Large intestine (tissue), 3 donors: ENCODE measurements at regions not wholly inside any gene's neighbourhood (a gene's known extent, or its start where the extent isn't known, plus 50 kb on each side); places are given as distances from the start of the nearest gene placed in this dataset.

Source experiments
- DNase-seq, 2 donors: peaks; one replicate each; pipeline versions ENCODE4 v3.0.0 to v3.0.0-alpha.2; 2013
- H3K27ac ChIP-seq: one replicate; pipeline ENCODE4 v1.5.1; 2013; ENCODE audit warnings: low read length
- H3K27me3 ChIP-seq: 2 replicates; pipeline ENCODE4 v1.6.1; 2013; ENCODE audit warnings: low read length; ENCODE audit not compliant: control insufficient read depth, insufficient read depth
- H3K36me3 ChIP-seq: 2 replicates; pipeline ENCODE4 v1.6.1; 2013; ENCODE audit warnings: low read length; ENCODE audit not compliant: control insufficient read depth, insufficient read depth
- H3K4me1 ChIP-seq: one replicate; pipeline ENCODE4 v1.6.1; 2013; ENCODE audit warnings: low read length; ENCODE audit not compliant: control insufficient read depth, insufficient read depth
- H3K4me3 ChIP-seq: one replicate; pipeline ENCODE4 v1.5.1; 2013; ENCODE audit warnings: low read length
- H3K9me3 ChIP-seq: one replicate; pipeline ENCODE4 v1.6.1; 2013; ENCODE audit warnings: mild to moderate bottlenecking, low read depth, low read length, moderate library complexity; ENCODE audit not compliant: control insufficient read depth
- WGBS: methylation state at CpG from one replicate; pipeline ENCODE4 v1.1.5; 2013; ENCODE audit warnings: low lambda C conversion rate; ENCODE audit not compliant: insufficient coverage; 5-methylcytosine and 5-hydroxymethylcytosine counted together

GRCh38 chr2:20877960-20878359 is 55.1 kb upstream of the LDAH start:
- 60% methylated on average over 1 of the region's 2 CpGs for WGBS
- no peaks in the 10 kb centered on the region for H3K27me3 ChIP-seq
- H3K27ac ChIP-seq, result no peak overlapping the region
- no peaks in the 10 kb centered on the region for H3K4me1 ChIP-seq
- no peaks in the 10 kb centered on the region for H3K36me3 ChIP-seq
- no peak for DNase-seq
- peaks cover 12% of the 10 kb centered on the region for H3K9me3 ChIP-seq
- H3K4me3 ChIP-seq, result no peak overlapping the region
